ENCODE measurements at regions not wholly inside any gene's neighbourhood (a gene's known extent, or its start where the extent isn't known, plus 50 kb on each side); places are given as distances from the start of the nearest gene placed in this dataset.

DNA sequence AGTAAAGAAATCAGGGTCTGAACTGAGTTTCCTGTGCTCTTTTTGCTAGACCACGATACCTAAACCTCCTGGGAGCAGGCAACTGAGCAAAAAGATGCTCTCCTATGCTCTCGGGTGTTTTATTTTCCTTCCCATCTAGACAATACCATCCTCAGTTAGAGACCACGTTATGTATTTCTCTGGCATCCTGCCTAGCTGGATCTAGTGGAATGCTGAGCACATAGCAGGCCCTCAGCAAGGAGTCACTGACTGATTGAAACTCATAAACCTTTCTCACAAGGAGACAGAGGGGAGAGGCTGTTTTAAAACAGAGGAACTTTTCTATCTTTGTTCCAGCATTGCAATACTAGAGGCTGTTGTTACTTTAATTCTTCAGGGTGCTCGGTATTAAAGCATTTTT, 168.0 kb downstream of the CYYR1 start:
- TF ChIP-seq, protein P1, sequence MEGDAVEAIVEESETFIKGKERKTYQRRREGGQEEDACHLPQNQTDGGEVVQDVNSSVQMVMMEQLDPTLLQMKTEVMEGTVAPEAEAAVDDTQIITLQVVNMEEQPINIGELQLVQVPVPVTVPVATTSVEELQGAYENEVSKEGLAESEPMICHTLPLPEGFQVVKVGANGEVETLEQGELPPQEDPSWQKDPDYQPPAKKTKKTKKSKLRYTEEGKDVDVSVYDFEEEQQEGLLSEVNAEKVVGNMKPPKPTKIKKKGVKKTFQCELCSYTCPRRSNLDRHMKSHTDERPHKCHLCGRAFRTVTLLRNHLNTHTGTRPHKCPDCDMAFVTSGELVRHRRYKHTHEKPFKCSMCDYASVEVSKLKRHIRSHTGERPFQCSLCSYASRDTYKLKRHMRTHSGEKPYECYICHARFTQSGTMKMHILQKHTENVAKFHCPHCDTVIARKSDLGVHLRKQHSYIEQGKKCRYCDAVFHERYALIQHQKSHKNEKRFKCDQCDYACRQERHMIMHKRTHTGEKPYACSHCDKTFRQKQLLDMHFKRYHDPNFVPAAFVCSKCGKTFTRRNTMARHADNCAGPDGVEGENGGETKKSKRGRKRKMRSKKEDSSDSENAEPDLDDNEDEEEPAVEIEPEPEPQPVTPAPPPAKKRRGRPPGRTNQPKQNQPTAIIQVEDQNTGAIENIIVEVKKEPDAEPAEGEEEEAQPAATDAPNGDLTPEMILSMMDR (IDR thresholded peaks at IDR 0.05): no peak
- no peak for TF ChIP-seq POLR2A (IDR thresholded peaks at IDR 0.05)
